Right lobe of liver (tissue), 6 donors: ENCODE measurements at regions not wholly inside any gene's neighbourhood (a gene's known extent, or its start where the extent isn't known, plus 50 kb on each side); places are given as distances from the start of the nearest gene placed in this dataset.

Source experiments
- ATAC-seq, 4 donors: fragments of 200-7000 bp; cut with Tn5 transposase; one replicate each; pipeline ENCODE4 v1.9.1; 2020; ENCODE audit warnings: mild to moderate bottlenecking in 4 of 4, moderate library complexity in 4 of 4
- DNase-seq, 3 donors: peaks; one replicate each; pipeline ENCODE4 v3.0.0-alpha.2; 2020
- H3K27ac ChIP-seq, 3 donors: fragments of 200-600 bp; one replicate each; pipeline ENCODE4 v1.8.0; 2022
- H3K27me3 ChIP-seq, 2 donors: fragments of 200-600 bp; one replicate each; pipeline ENCODE4 v1.8.0; 2022
- H3K36me3 ChIP-seq, 4 donors: fragments of 200-600 bp; sonication (generic) in 1 of 4; one replicate each; pipeline versions ENCODE4 v1.5.1 to v1.8.0; 2017 to 2022; ENCODE audit warnings: control low read depth in 1 of 4
- H3K4me1 ChIP-seq, 4 donors: fragments of 200-600 bp; sonication (generic) in 1 of 4; one replicate each; pipeline versions ENCODE4 v1.5.1 to v1.8.0; 2017 to 2022; ENCODE audit warnings: control low read depth in 1 of 4
- H3K4me3 ChIP-seq, 3 donors: fragments of 200-600 bp; one replicate each; pipeline ENCODE4 v1.8.0; 2022
- H3K9me3 ChIP-seq, 4 donors: fragments of 200-600 bp; sonication (generic) in 1 of 4; one replicate each; pipeline versions ENCODE4 v1.5.1 to v1.8.0; 2017 to 2022; ENCODE audit warnings: control low read depth in 1 of 4
- CTCF ChIP-seq, 4 donors: fragments of 200-600 bp in 3 of 4; fragments of 450-650 bp in 1 of 4; IDR thresholded peaks; one replicate each; pipeline versions ENCODE4 v1.5.1 to v1.8.0; 2016 to 2022; ENCODE audit warnings: antibody characterized with exemption in 4 of 4, mild to moderate bottlenecking in 2 of 4
- POLR2A ChIP-seq: fragments of 450-650 bp; IDR thresholded peaks from one replicate; pipeline ENCODE4 v1.6.1; 2017; ENCODE audit warnings: antibody characterized with exemption, mild to moderate bottlenecking
- WGBS: methylation state at CpG from one replicate; pipeline ENCODE4 v1.1.6; 2018; ENCODE audit warnings: low coverage, low lambda C conversion rate; ENCODE audit not compliant: insufficient coverage; ENCODE audit errors: missing lambda C conversion rate; 5-methylcytosine and 5-hydroxymethylcytosine counted together
- intact Hi-C, 2 donors: fragments of 100-400 bp; cut with DNase I; formaldehyde crosslinking; loops; one replicate each; pipeline versions ENCODE4 v1.11.2 to v1.14.1; 2022
- donor health status: DM: no; HTN: yes; CAD: no.
- donor health status: DM: no; HTN: no; CAD: no.
- donor health status: DM: no; HTN: no; CAD: no.
- donor health status: DM: no; HTN: yes; CAD: no.
- donor health status: DM: no; HTN: yes; CAD: no.

- TF ChIP-seq POLR2A, result no peak
- no peak for TF ChIP-seq CTCF (IDR thresholded peaks at IDR 0.05)
- no peaks in the 10 kb centered on the region for H3K9me3 ChIP-seq
- no peaks in the 10 kb centered on the region for H3K4me1 ChIP-seq
- no peak for ATAC-seq
- no peaks in the 10 kb centered on the region for H3K27me3 ChIP-seq
- no peak for DNase-seq
- H3K27ac ChIP-seq, result no peak overlapping the region
- 15% methylated on average over 3 of the region's 3 CpGs for WGBS
- H3K4me3 ChIP-seq, result no peak overlapping the region
- no peaks in the 10 kb centered on the region for H3K36me3 ChIP-seq
- intact Hi-C loops, result no loop called here
These were observed 1560.6 kb upstream of the SLC39A10 start for GRCh38 chr2:194096402-194096801.

- no peak overlapping the region for H3K4me3 ChIP-seq
- intact Hi-C loops, result no loop called here
- no peak for ATAC-seq
- no peaks in the 10 kb centered on the region for H3K4me1 ChIP-seq
- H3K27me3 ChIP-seq, result no peaks in the 10 kb centered on the region
- H3K9me3 ChIP-seq, result no peaks in the 10 kb centered on the region
- WGBS, result 48% methylated on average over 1 of the region's 1 CpG
- no peaks in the 10 kb centered on the region for H3K36me3 ChIP-seq
- no peak overlapping the region for H3K27ac ChIP-seq
- no peak for TF ChIP-seq POLR2A
- no peak for TF ChIP-seq CTCF (IDR thresholded peaks at IDR 0.05)
- no peak for DNase-seq
These were observed 1561.7 kb upstream of the SLC39A10 start for GRCh38 chr2:194095359-194095758.

- H3K4me3 ChIP-seq, result no peak overlapping the region
- no peaks in the 10 kb centered on the region for H3K9me3 ChIP-seq
- no peak for TF ChIP-seq POLR2A
- TF ChIP-seq CTCF (IDR thresholded peaks at IDR 0.05), result no peak
- ATAC-seq, result peak in 1 of 4 donors; percentile 23
- no peaks in the 10 kb centered on the region for H3K36me3 ChIP-seq
- WGBS, result 78% methylated on average over 7 of the region's 32 CpGs
- H3K27ac ChIP-seq, result no peak overlapping the region
- peak in 1 of 3 donors; percentile 19 for DNase-seq
- no peaks in the 10 kb centered on the region for H3K4me1 ChIP-seq
- no peaks in the 10 kb centered on the region for H3K27me3 ChIP-seq
- intact Hi-C loops, result no loop called here
These were observed 1566.6 kb upstream of the SLC39A10 start for GRCh38 chr2:194090251-194090905.

GRCh38 chr2:194087089-194087958, 1569.7 kb upstream of the SLC39A10 start:
- Histone ChIP-seq H3K27ac (no peak overlapping the region), H3K4me3 (no peak overlapping the region), H3K36me3 (no peaks in the 10 kb centered on the region), H3K4me1 (no peaks in the 10 kb centered on the region), H3K9me3 (no peaks in the 10 kb centered on the region), H3K27me3 (no peaks in the 10 kb centered on the region)
- DNase-seq, result no peak
- intact Hi-C loops, result no loop called here
- ATAC-seq, result no peak
- TF ChIP-seq POLR2A (no peak), CTCF (IDR thresholded peaks at IDR 0.05) (no peak)
- WGBS, result 29% methylated on average over 2 of the region's 2 CpGs
